IPS DF 4.7 (cell line): ENCODE measurements at regions not wholly inside any gene's neighbourhood (a gene's known extent, or its start where the extent isn't known, plus 50 kb on each side); places are given as distances from the start of the nearest gene placed in this dataset.
A peak's percentile ranks its signal among the peaks of the same experiment; 100 is the strongest.
"Not testable (repeated sequence)": the region's sequence is repeated elsewhere in the genome, so short reads cannot be mapped to it uniquely, and the experiment has no call there.

Experiments
- DNase-seq: peaks from one replicate; pipeline ENCODE4 v3.0.0-alpha.2; 2013; ENCODE audit warnings: low spot score; ENCODE audit errors: extremely low read depth

- peak; percentile 62 for DNase-seq
Observed at GRCh38 chrX:113929004-113929403, 654.9 kb upstream of the HTR2C start.

- no peak for DNase-seq
Observed at GRCh38 chrX:113920661-113921060, 663.2 kb upstream of the HTR2C start.

- no peak for DNase-seq
Observed at GRCh38 chrX:113919387-113919786, 664.5 kb upstream of the HTR2C start.

- no peak for DNase-seq
Observed at GRCh38 chrX:113906168-113906567, 677.7 kb upstream of the HTR2C start.

GRCh38 chrX:113892891-113893290, 691.0 kb upstream of the HTR2C start:
- no peak for DNase-seq

- DNase-seq, result no peak
Observed at GRCh38 chrX:113892401-113892800, 691.5 kb upstream of the HTR2C start.

- DNase-seq, result no peak
Observed at GRCh38 chrX:113873056-113873455, 710.8 kb upstream of the HTR2C start.

- no peak for DNase-seq
Observed at GRCh38 chrX:113868711-113869110, 715.2 kb upstream of the HTR2C start.

GRCh38 chrX:113868177-113868576, 715.7 kb upstream of the HTR2C start:
- DNase-seq, result no peak

- DNase-seq, result no peak
Observed at GRCh38 chrX:113849408-113849807, 734.5 kb upstream of the HTR2C start.

GRCh38 chrX:113833096-113834055, 750.5 kb upstream of the HTR2C start:
- no peak for DNase-seq

GRCh38 chrX:113828470-113828869, 755.4 kb upstream of the HTR2C start:
- no peak for DNase-seq

- no peak for DNase-seq
Observed at GRCh38 chrX:113818346-113818745, 765.5 kb upstream of the HTR2C start.

- no peak for DNase-seq
Observed at GRCh38 chrX:113804819-113805218, 779.1 kb upstream of the HTR2C start.

- no peak for DNase-seq
Observed at GRCh38 chrX:113804291-113804690, 779.6 kb upstream of the HTR2C start.

- no peak for DNase-seq
Observed at GRCh38 chrX:113802837-113803236, 781.0 kb upstream of the HTR2C start.

- no peak for DNase-seq
Observed at GRCh38 chrX:113800955-113801354, 782.9 kb upstream of the HTR2C start.

GRCh38 chrX:113793563-113793962, 790.3 kb upstream of the HTR2C start:
- DNase-seq, result no peak

- no peak for DNase-seq
Observed at GRCh38 chrX:113790987-113791386, 792.9 kb upstream of the HTR2C start.

GRCh38 chrX:113784754-113785153, 799.1 kb upstream of the HTR2C start:
- DNase-seq, result not testable (repeated sequence)

- DNase-seq, result no peak
Observed at GRCh38 chrX:113770806-113771205, 813.1 kb upstream of the HTR2C start.

GRCh38 chrX:113770071-113770470, 813.8 kb upstream of the HTR2C start:
- DNase-seq, result no peak

- DNase-seq, result no peak
Observed at GRCh38 chrX:113759422-113759821, 824.5 kb upstream of the HTR2C start.
